ENCODE measurements at regions not wholly inside any gene's neighbourhood (a gene's known extent, or its start where the extent isn't known, plus 50 kb on each side); places are given as distances from the start of the nearest gene placed in this dataset.

DNA sequence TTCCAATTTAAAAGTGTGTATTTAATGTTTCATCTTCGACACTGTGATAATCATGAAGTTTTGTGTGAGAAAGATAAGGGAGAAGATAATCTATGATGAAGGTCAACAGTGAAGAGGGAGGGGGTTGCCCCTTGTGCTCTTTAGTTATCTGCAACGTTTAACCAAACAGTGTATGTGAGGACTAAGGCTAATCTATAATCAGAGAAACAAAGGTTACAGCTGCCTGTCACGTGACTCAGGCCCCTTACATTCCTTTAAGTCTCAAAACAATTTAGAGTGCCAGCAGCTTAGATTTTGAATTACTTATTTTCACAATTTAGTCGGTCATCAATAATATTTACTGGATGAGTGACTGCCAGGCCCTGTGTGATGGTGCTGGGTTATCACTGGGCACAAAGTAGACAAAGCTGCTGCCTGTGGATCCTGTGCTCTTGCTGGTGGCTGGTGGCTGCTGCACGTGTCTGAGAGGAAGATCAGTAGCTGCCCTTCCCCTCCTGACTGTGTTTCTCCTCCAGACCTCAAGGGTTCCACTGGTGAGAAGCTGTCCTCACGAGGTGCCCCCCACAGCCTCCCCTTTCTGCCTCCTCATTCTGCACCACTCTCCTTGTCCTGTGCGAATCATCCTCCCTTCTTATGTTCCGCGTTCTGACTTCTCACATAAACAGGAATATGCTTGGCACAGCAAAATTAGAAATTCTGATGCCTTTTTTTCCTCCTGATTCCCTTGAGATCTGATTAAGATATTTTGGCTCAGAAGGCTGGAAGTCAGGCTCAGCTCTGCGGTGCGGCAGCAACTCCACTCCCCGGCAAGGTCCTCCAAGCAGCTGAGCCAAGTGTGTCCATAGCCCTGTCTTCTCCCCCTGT lies 331.1 kb upstream of the B3GAT1 start:
- no peak for TF ChIP-seq POLR2A (IDR thresholded peaks at IDR 0.05)
- TF ChIP-seq, protein P1, sequence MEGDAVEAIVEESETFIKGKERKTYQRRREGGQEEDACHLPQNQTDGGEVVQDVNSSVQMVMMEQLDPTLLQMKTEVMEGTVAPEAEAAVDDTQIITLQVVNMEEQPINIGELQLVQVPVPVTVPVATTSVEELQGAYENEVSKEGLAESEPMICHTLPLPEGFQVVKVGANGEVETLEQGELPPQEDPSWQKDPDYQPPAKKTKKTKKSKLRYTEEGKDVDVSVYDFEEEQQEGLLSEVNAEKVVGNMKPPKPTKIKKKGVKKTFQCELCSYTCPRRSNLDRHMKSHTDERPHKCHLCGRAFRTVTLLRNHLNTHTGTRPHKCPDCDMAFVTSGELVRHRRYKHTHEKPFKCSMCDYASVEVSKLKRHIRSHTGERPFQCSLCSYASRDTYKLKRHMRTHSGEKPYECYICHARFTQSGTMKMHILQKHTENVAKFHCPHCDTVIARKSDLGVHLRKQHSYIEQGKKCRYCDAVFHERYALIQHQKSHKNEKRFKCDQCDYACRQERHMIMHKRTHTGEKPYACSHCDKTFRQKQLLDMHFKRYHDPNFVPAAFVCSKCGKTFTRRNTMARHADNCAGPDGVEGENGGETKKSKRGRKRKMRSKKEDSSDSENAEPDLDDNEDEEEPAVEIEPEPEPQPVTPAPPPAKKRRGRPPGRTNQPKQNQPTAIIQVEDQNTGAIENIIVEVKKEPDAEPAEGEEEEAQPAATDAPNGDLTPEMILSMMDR (IDR thresholded peaks at IDR 0.05) = no peak

All from right lobe of liver (tissue), 4 donors.